ENCODE measurements at regions not wholly inside any gene's neighbourhood (a gene's known extent, or its start where the extent isn't known, plus 50 kb on each side); places are given as distances from the start of the nearest gene placed in this dataset.
A peak's percentile ranks its signal among the peaks of the same experiment; 100 is the strongest.
"Not testable (repeated sequence)": the region's sequence is repeated elsewhere in the genome, so short reads cannot be mapped to it uniquely, and the experiment has no call there.

GRCh38 chr21:7743940-7744339 is 2777.4 kb upstream of the TPTE start:
- H3K9me3 ChIP-seq; H3K36me3 ChIP-seq; H3K4me3 ChIP-seq; H3K27me3 ChIP-seq; DNase-seq; H3K27ac ChIP-seq; H3K4me1 ChIP-seq; intact Hi-C loops (cut with DNase I): not testable (repeated sequence)
- no CpG with 5 or more reads among the region's 8 CpGs for WGBS, 2 donors

- intact Hi-C loops (cut with DNase I); H3K4me3 ChIP-seq; H3K36me3 ChIP-seq; H3K27me3 ChIP-seq; H3K27ac ChIP-seq; DNase-seq; H3K9me3 ChIP-seq; H3K4me1 ChIP-seq: not testable (repeated sequence)
- WGBS, 2 donors = no CpG with 5 or more reads among the region's 49 CpGs
Observed at GRCh38 chr21:7744406-7745099, 2776.8 kb upstream of the TPTE start.

GRCh38 chr21:7745100-7745450 is 2776.3 kb upstream of the TPTE start:
- H3K4me3 ChIP-seq; H3K27me3 ChIP-seq; H3K4me1 ChIP-seq; H3K36me3 ChIP-seq; intact Hi-C loops (cut with DNase I); DNase-seq; H3K27ac ChIP-seq; H3K9me3 ChIP-seq: not testable (repeated sequence)
- WGBS, 2 donors = no CpG with 5 or more reads among the region's 33 CpGs

- H3K27me3 ChIP-seq; DNase-seq; H3K4me1 ChIP-seq; H3K4me3 ChIP-seq; H3K9me3 ChIP-seq; H3K27ac ChIP-seq; intact Hi-C loops (cut with DNase I); H3K36me3 ChIP-seq: not testable (repeated sequence)
- WGBS, 2 donors = 88 to 95% methylated on average over 2 of the region's 2 CpGs
Observed at GRCh38 chr21:7747964-7748363, 2773.4 kb upstream of the TPTE start.

GRCh38 chr21:7752611-7753010 is 2768.8 kb upstream of the TPTE start:
- H3K9me3 ChIP-seq; H3K27ac ChIP-seq; DNase-seq; H3K4me1 ChIP-seq; H3K36me3 ChIP-seq; H3K27me3 ChIP-seq; H3K4me3 ChIP-seq; intact Hi-C loops (cut with DNase I): not testable (repeated sequence)
- no CpG with 5 or more reads among the region's 2 CpGs for WGBS, 2 donors

- H3K4me1 ChIP-seq; H3K27ac ChIP-seq; H3K36me3 ChIP-seq; intact Hi-C loops (cut with DNase I); H3K9me3 ChIP-seq; DNase-seq; H3K4me3 ChIP-seq; H3K27me3 ChIP-seq: not testable (repeated sequence)
- WGBS, 2 donors = 79 to 90% methylated on average over 6 of the region's 11 CpGs
Observed at GRCh38 chr21:7753380-7753877, 2768.0 kb upstream of the TPTE start.

GRCh38 chr21:7769985-7770384 is 2751.4 kb upstream of the TPTE start:
- H3K4me3 ChIP-seq; H3K27ac ChIP-seq; H3K9me3 ChIP-seq; H3K27me3 ChIP-seq; H3K36me3 ChIP-seq; DNase-seq; intact Hi-C loops (cut with DNase I); H3K4me1 ChIP-seq: not testable (repeated sequence)
- no CpG with 5 or more reads among the region's 5 CpGs for WGBS, 2 donors

GRCh38 chr21:7774219-7774618 is 2747.2 kb upstream of the TPTE start:
- DNase-seq; H3K27ac ChIP-seq; H3K36me3 ChIP-seq; H3K4me3 ChIP-seq; H3K9me3 ChIP-seq; H3K4me1 ChIP-seq; intact Hi-C loops (cut with DNase I); H3K27me3 ChIP-seq: not testable (repeated sequence)
- WGBS, 2 donors = no CpG with 5 or more reads among the region's 5 CpGs

- WGBS, 2 donors = 67 to 86% methylated on average over 6 of the region's 7 CpGs
- H3K27me3 ChIP-seq; DNase-seq; H3K36me3 ChIP-seq; H3K4me3 ChIP-seq; intact Hi-C loops (cut with DNase I); H3K27ac ChIP-seq; H3K4me1 ChIP-seq; H3K9me3 ChIP-seq: not testable (repeated sequence)
Observed at GRCh38 chr21:7775327-7775984, 2745.9 kb upstream of the TPTE start.

GRCh38 chr21:7776035-7776434 is 2745.3 kb upstream of the TPTE start:
- H3K4me1 ChIP-seq; intact Hi-C loops (cut with DNase I); H3K4me3 ChIP-seq; H3K27me3 ChIP-seq; H3K36me3 ChIP-seq; H3K9me3 ChIP-seq; H3K27ac ChIP-seq; DNase-seq: not testable (repeated sequence)
- 63 to 89% methylated on average over 1 of the region's 6 CpGs for WGBS, 2 donors

GRCh38 chr21:7776622-7777021 is 2744.8 kb upstream of the TPTE start:
- DNase-seq; H3K27ac ChIP-seq; H3K4me3 ChIP-seq; H3K36me3 ChIP-seq; H3K4me1 ChIP-seq; H3K27me3 ChIP-seq; intact Hi-C loops (cut with DNase I); H3K9me3 ChIP-seq: not testable (repeated sequence)
- WGBS, 2 donors = no CpG with 5 or more reads among the region's 2 CpGs

GRCh38 chr21:7777289-7777688 is 2744.1 kb upstream of the TPTE start:
- H3K27ac ChIP-seq; H3K4me1 ChIP-seq; H3K27me3 ChIP-seq; H3K9me3 ChIP-seq; H3K4me3 ChIP-seq; intact Hi-C loops (cut with DNase I); H3K36me3 ChIP-seq: not testable (repeated sequence)
- DNase-seq = peak; percentile 34
- 59 to 83% methylated on average over 8 of the region's 11 CpGs for WGBS, 2 donors

- WGBS, 2 donors = no CpG with 5 or more reads among the region's 5 CpGs
- intact Hi-C loops (cut with DNase I); H3K27ac ChIP-seq; H3K27me3 ChIP-seq; H3K36me3 ChIP-seq; H3K9me3 ChIP-seq; H3K4me1 ChIP-seq; H3K4me3 ChIP-seq; DNase-seq: not testable (repeated sequence)
Observed at GRCh38 chr21:7787427-7788078, 2733.8 kb upstream of the TPTE start.

Measured in sigmoid colon (tissue), 6 donors.